Fibroblast of lung (primary cell): ENCODE measurements at regions not wholly inside any gene's neighbourhood (a gene's known extent, or its start where the extent isn't known, plus 50 kb on each side); places are given as distances from the start of the nearest gene placed in this dataset.

ENCODE experiments used
- DNase-seq, 2 donors: peaks; one replicate each; pipeline versions ENCODE4 v3.0.0 to v3.0.0-alpha.2; 2010; ENCODE audit warnings: low read depth in 2 of 2
- H2AFZ ChIP-seq: 2 replicates; pipeline ENCODE4 v1.5.1; 2012; ENCODE audit warnings: low read length, control low read depth, inconsistent platforms
- H3K27ac ChIP-seq: 2 replicates; pipeline ENCODE4 v1.5.1; 2011; ENCODE audit warnings: low read length, control low read depth; ENCODE audit not compliant: insufficient read depth
- H3K27me3 ChIP-seq: 2 replicates; pipeline ENCODE4 v1.5.1; 2011; ENCODE audit warnings: mild to moderate bottlenecking, low read length; ENCODE audit not compliant: control insufficient read depth, insufficient read depth
- H3K36me3 ChIP-seq: 2 replicates; pipeline ENCODE4 v1.5.1; 2011; ENCODE audit warnings: low read length; ENCODE audit not compliant: control insufficient read depth, insufficient read depth
- H3K4me1 ChIP-seq: 2 replicates; pipeline ENCODE4 v1.5.1; 2011; ENCODE audit warnings: low read length; ENCODE audit not compliant: control insufficient read depth, insufficient read depth; ENCODE audit errors: extremely low read depth
- H3K4me2 ChIP-seq: 2 replicates; pipeline ENCODE4 v1.5.1; 2011; ENCODE audit warnings: low read length, control low read depth; ENCODE audit not compliant: insufficient read depth; ENCODE audit errors: extremely low read depth
- H3K4me3 ChIP-seq, 4 experiments: fragments of 200-600 bp in 1 of 4; sonication (generic) in 1 of 4; replicated peaks in 1 of 4; 2 replicates each; pipeline ENCODE4 v1.5.1; 2011 to 2016; ENCODE audit warnings: low read length in 4 of 4, low read depth in 3 of 4, mild to moderate bottlenecking in 3 of 4, control low read depth in 2 of 4, inconsistent platforms in 1 of 4, mixed read lengths in 1 of 4; ENCODE audit not compliant: insufficient read depth in 1 of 4; ENCODE audit errors: control extremely low read depth in 1 of 4
- H3K79me2 ChIP-seq: 2 replicates; pipeline ENCODE4 v1.5.1; 2012; ENCODE audit warnings: mild to moderate bottlenecking, low read length, inconsistent platforms; ENCODE audit not compliant: control insufficient read depth, insufficient read depth
- H3K9ac ChIP-seq: 2 replicates; pipeline ENCODE4 v1.5.1; 2011; ENCODE audit warnings: mild to moderate bottlenecking, low read length, control low read depth; ENCODE audit not compliant: insufficient read depth
- H3K9me3 ChIP-seq: 2 replicates; pipeline ENCODE4 v1.5.1; 2012; ENCODE audit warnings: low read depth, low read length; ENCODE audit not compliant: control insufficient read depth, insufficient read depth
- H4K20me1 ChIP-seq: 2 replicates; pipeline ENCODE4 v1.5.1; 2011; ENCODE audit warnings: low read length; ENCODE audit not compliant: control insufficient read depth, insufficient read depth; ENCODE audit errors: extremely low read depth
- CTCF ChIP-seq, 2 donors: IDR thresholded peaks in 1 of 2; conservative IDR thresholded peaks in 1 of 2; 1 replicate in 1 of 2; 2 replicates in 1 of 2; pipeline ENCODE4 v1.5.1; 2011 to 2012; ENCODE audit warnings: low read length in 2 of 2, control low read depth in 1 of 2, inconsistent platforms in 1 of 2, low read depth in 1 of 2, mild to moderate bottlenecking in 1 of 2
- EZH2 ChIP-seq: IDR thresholded peaks from 2 replicates; pipeline ENCODE4 v1.5.1; 2012; ENCODE audit warnings: low read length, control low read depth, mild to moderate bottlenecking; ENCODE audit errors: missing control alignments

GRCh38 chr4:14559646-14560045, 442.6 kb upstream of the CPEB2 start:
- no peak for TF ChIP-seq CTCF (conservative IDR thresholded peaks at IDR 0.05 in 1 of 2, IDR thresholded peaks at IDR 0.05 in 1 of 2; ENCODE audit: low read depth in 1 of 2, low read length in 2 of 2)
- no peak for TF ChIP-seq EZH2
- no peak overlapping the region for H2AFZ ChIP-seq
- H3K4me1 ChIP-seq: no peaks in the 10 kb centered on the region
- H3K4me3 ChIP-seq: no peak overlapping the region
- H3K4me2 ChIP-seq: no peak overlapping the region
- no peaks in the 10 kb centered on the region for H3K27me3 ChIP-seq
- no peaks in the 10 kb centered on the region for H4K20me1 ChIP-seq
- no peaks in the 10 kb centered on the region for H3K79me2 ChIP-seq
- H3K9me3 ChIP-seq: no peaks in the 10 kb centered on the region
- no peak overlapping the region for H3K27ac ChIP-seq
- no peaks in the 10 kb centered on the region for H3K36me3 ChIP-seq
- no peak overlapping the region for H3K9ac ChIP-seq
- DNase-seq: no peak

GRCh38 chr4:14560577-14560976, 441.7 kb upstream of the CPEB2 start:
- Histone ChIP-seq H3K27ac (no peak overlapping the region), H3K79me2 (no peaks in the 10 kb centered on the region), H3K9ac (no peak overlapping the region), H3K9me3 (no peaks in the 10 kb centered on the region), H3K4me2 (no peak overlapping the region), H3K36me3 (no peaks in the 10 kb centered on the region), H4K20me1 (no peaks in the 10 kb centered on the region), H3K4me3 (no peak overlapping the region), H3K27me3 (no peaks in the 10 kb centered on the region), H2AFZ (no peak overlapping the region), H3K4me1 (no peaks in the 10 kb centered on the region)
- DNase-seq: no peak
- no peak for TF ChIP-seq EZH2
- TF ChIP-seq CTCF (conservative IDR thresholded peaks at IDR 0.05 in 1 of 2, IDR thresholded peaks at IDR 0.05 in 1 of 2; ENCODE audit: low read depth in 1 of 2, low read length in 2 of 2): no peak

- Histone ChIP-seq H4K20me1 (no peaks in the 10 kb centered on the region), H3K36me3 (no peaks in the 10 kb centered on the region), H3K27me3 (no peaks in the 10 kb centered on the region), H3K4me2 (no peak overlapping the region), H3K79me2 (no peaks in the 10 kb centered on the region), H3K4me3 (no peak overlapping the region), H3K27ac (no peak overlapping the region), H3K4me1 (no peaks in the 10 kb centered on the region), H2AFZ (no peak overlapping the region), H3K9me3 (no peaks in the 10 kb centered on the region), H3K9ac (no peak overlapping the region)
- TF ChIP-seq EZH2: no peak
- no peak for TF ChIP-seq CTCF (conservative IDR thresholded peaks at IDR 0.05 in 1 of 2, IDR thresholded peaks at IDR 0.05 in 1 of 2; ENCODE audit: low read depth in 1 of 2, low read length in 2 of 2)
- DNase-seq: no peak
Observed at GRCh38 chr4:14562901-14563300, 439.4 kb upstream of the CPEB2 start.
